ENCODE measurements at regions not wholly inside any gene's neighbourhood (a gene's known extent, or its start where the extent isn't known, plus 50 kb on each side); places are given as distances from the start of the nearest gene placed in this dataset.
A peak's percentile ranks its signal among the peaks of the same experiment; 100 is the strongest.

DNA sequence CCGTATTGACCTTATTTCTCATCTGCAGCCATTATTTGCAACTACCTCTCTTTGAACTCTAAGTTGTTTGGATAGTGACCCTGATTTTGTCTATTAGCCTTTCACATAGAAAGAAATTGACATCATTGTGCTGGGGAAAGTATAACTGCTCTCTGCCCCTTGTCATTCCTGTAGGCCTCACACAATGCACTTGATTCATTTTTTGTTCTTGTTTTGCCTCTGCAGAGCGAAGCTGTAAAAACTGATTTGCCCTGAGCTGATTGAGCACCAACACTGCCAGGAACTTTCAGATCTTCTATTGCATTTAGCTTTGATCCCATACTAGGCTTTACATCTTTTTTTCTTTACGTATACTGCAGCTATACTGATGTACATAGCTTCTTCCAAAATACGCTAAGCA, 167.2 kb upstream of the PTBP2 start:
- no peaks in the 10 kb centered on the region for H3K9me3 ChIP-seq
- WGBS, 2 donors = 81 to 84% methylated on average over 4 of the region's 4 CpGs
- DNase-seq (no peak), ATAC-seq (no peak)
- no peaks in the 10 kb centered on the region for H3K4me1 ChIP-seq
- H3K36me3 ChIP-seq (replicated peaks in 1 of 2; ENCODE audit: insufficient read depth in 1 of 2, low read depth in 2 of 2) = no peaks in the 10 kb centered on the region
- no peak for TF ChIP-seq POLR2A (IDR thresholded peaks at IDR 0.05)
- TF ChIP-seq, protein P1, sequence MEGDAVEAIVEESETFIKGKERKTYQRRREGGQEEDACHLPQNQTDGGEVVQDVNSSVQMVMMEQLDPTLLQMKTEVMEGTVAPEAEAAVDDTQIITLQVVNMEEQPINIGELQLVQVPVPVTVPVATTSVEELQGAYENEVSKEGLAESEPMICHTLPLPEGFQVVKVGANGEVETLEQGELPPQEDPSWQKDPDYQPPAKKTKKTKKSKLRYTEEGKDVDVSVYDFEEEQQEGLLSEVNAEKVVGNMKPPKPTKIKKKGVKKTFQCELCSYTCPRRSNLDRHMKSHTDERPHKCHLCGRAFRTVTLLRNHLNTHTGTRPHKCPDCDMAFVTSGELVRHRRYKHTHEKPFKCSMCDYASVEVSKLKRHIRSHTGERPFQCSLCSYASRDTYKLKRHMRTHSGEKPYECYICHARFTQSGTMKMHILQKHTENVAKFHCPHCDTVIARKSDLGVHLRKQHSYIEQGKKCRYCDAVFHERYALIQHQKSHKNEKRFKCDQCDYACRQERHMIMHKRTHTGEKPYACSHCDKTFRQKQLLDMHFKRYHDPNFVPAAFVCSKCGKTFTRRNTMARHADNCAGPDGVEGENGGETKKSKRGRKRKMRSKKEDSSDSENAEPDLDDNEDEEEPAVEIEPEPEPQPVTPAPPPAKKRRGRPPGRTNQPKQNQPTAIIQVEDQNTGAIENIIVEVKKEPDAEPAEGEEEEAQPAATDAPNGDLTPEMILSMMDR (IDR thresholded peaks at IDR 0.05) = no peak
- intact Hi-C loops (cut with DNase I) = no loop called here
- no peaks in the 10 kb centered on the region for H3K27me3 ChIP-seq
- no peak overlapping the region for H3K4me3 ChIP-seq
- no peak overlapping the region for H3K27ac ChIP-seq

GRCh38 chr1:96557336-96557735, 164.2 kb upstream of the PTBP2 start:
- H3K4me1 ChIP-seq = no peaks in the 10 kb centered on the region
- no peak overlapping the region for H3K27ac ChIP-seq
- no peaks in the 10 kb centered on the region for H3K36me3 ChIP-seq (replicated peaks in 1 of 2; ENCODE audit: insufficient read depth in 1 of 2, low read depth in 2 of 2)
- H3K27me3 ChIP-seq = no peaks in the 10 kb centered on the region
- no peak overlapping the region for H3K4me3 ChIP-seq
- WGBS, 2 donors = 73 to 76% methylated on average over 5 of the region's 5 CpGs
- no peaks in the 10 kb centered on the region for H3K9me3 ChIP-seq
- TF ChIP-seq, protein P1 (IDR thresholded peaks at IDR 0.05) = no peak
- no peak for TF ChIP-seq POLR2A (IDR thresholded peaks at IDR 0.05)
- DNase-seq = no peak
- no peak for ATAC-seq
- intact Hi-C loops (cut with DNase I) = no loop called here

- WGBS, 2 donors = 20 to 56% methylated on average over 1 of the region's 1 CpG
- no peak for ATAC-seq
- Histone ChIP-seq H3K4me1 (no peaks in the 10 kb centered on the region), H3K4me3 (no peak overlapping the region), H3K36me3 (replicated peaks in 1 of 2; ENCODE audit: insufficient read depth in 1 of 2, low read depth in 2 of 2) (no peaks in the 10 kb centered on the region), H3K27me3 (no peaks in the 10 kb centered on the region), H3K27ac (no peak overlapping the region), H3K9me3 (no peaks in the 10 kb centered on the region)
- intact Hi-C loops (cut with DNase I) = no loop called here
- no peak for TF ChIP-seq POLR2A (IDR thresholded peaks at IDR 0.05)
- TF ChIP-seq, protein P1 (IDR thresholded peaks at IDR 0.05) = no peak
- no peak for DNase-seq
Measured at GRCh38 chr1:96558635-96559034, 162.9 kb upstream of the PTBP2 start.

- H3K4me3 ChIP-seq = no peak overlapping the region
- intact Hi-C loops (cut with DNase I) = no loop called here
- H3K9me3 ChIP-seq = no peaks in the 10 kb centered on the region
- H3K27me3 ChIP-seq = no peaks in the 10 kb centered on the region
- TF ChIP-seq, protein P1 (IDR thresholded peaks at IDR 0.05) = no peak
- TF ChIP-seq POLR2A (IDR thresholded peaks at IDR 0.05) = no peak
- WGBS, 2 donors = 69 to 81% methylated on average over 4 of the region's 4 CpGs
- no peaks in the 10 kb centered on the region for H3K36me3 ChIP-seq (replicated peaks in 1 of 2; ENCODE audit: insufficient read depth in 1 of 2, low read depth in 2 of 2)
- DNase-seq (no peak), ATAC-seq (no peak)
- H3K27ac ChIP-seq = no peak overlapping the region
- H3K4me1 ChIP-seq = no peaks in the 10 kb centered on the region
Measured at GRCh38 chr1:96559181-96559580, 162.4 kb upstream of the PTBP2 start.

GRCh38 chr1:96559707-96560596, 161.6 kb upstream of the PTBP2 start:
- DNase-seq = peak in 2 of 4 donors; percentile 13 to 34
- no peak for ATAC-seq
- Histone ChIP-seq H3K4me3 (no peak overlapping the region), H3K4me1 (no peaks in the 10 kb centered on the region), H3K27me3 (no peaks in the 10 kb centered on the region), H3K36me3 (replicated peaks in 1 of 2; ENCODE audit: insufficient read depth in 1 of 2, low read depth in 2 of 2) (no peaks in the 10 kb centered on the region), H3K9me3 (no peaks in the 10 kb centered on the region), H3K27ac (no peak overlapping the region)
- TF ChIP-seq POLR2A (IDR thresholded peaks at IDR 0.05) = no peak
- TF ChIP-seq, protein P1 (IDR thresholded peaks at IDR 0.05) = no peak
- intact Hi-C loops (cut with DNase I) = no loop called here
- WGBS, 2 donors = 42 to 68% methylated on average over 4 of the region's 4 CpGs
